Muscle of back (tissue), 3 donors: ENCODE measurements at regions not wholly inside any gene's neighbourhood (a gene's known extent, or its start where the extent isn't known, plus 50 kb on each side); places are given as distances from the start of the nearest gene placed in this dataset.
"Not testable (repeated sequence)": the region's sequence is repeated elsewhere in the genome, so short reads cannot be mapped to it uniquely, and the experiment has no call there.

ENCODE experiments used
- DNase-seq, 3 donors: peaks; one replicate each; pipeline versions ENCODE4 v3.0.0 to v3.0.0-alpha.2; 2013

GRCh38 chr22:22057617-22058378 is 75.2 kb upstream of the TOP3B start:
- no peak for DNase-seq

DNA sequence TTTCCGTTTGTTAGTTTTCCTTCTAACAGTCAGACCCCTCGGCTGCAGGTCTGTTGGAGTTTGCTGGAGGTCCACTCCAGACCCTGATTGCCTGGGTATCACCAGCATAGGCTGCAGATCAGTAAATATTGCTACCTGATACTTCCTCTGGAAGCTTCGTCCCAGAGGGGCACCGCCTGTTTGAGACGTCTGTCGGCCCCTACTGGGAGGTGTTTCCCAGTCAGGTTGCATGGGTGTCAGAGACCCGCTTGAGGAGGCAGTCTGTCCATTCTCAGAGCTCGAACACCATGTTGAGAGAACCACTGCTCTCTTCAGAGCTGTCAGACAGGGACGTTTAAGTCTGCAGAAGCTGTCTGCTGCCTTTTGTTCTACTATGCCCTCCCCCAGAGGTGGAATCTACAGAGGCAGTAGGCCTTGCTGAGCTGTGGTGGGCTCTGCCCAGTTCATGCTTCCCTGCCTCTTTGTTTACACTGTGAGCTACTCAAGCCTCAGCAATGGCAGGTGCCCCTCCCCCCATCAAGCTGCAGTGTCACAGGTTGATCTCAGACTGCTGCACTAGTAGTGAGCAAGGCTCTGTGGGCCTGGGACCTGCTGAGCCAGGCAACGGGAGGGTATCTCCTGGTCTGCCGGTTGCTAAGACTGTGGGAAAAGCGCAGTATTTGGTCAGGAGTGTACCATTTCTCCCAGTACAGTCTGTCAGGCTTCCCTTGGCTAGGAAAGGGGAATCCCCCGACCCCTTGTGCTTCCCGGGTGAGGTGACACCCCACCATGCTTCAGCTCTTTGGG is 74.4 kb upstream of the TOP3B start:
- DNase-seq: not testable (repeated sequence)

DNA sequence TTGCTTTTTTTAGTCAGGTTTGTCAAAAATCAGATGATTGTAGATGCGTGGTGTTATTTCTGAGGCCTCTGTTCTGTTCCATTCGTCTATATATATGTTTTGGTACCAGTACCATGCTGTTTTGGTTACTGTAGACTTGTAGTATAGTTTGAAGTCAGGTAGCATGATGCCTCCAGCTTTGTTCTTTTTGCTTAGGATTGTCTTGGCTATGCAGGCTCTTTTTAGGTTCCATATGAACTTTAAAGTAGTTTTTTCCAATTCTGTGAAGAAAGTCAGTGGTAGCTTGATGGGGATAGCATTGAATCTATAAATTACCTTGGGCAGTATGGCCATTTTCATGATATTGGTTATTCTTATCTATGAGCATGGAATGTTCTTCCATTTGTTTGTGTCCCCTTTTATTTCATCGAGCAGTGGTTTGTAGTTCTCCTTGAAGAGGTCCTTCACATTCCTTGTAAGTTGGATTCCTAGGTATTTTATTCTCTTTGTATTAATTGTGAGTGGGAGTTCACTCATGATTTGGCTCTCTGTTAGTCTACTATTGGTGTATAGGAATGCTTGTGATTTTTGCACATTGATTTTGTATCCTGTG is 70.1 kb upstream of the TOP3B start:
- not testable (repeated sequence) for DNase-seq

GRCh38 chr22:22051032-22051431 is 68.4 kb upstream of the TOP3B start:
- not testable (repeated sequence) for DNase-seq

- DNase-seq: no peak
These were observed 67.7 kb upstream of the TOP3B start for GRCh38 chr22:22050141-22050775.

DNA sequence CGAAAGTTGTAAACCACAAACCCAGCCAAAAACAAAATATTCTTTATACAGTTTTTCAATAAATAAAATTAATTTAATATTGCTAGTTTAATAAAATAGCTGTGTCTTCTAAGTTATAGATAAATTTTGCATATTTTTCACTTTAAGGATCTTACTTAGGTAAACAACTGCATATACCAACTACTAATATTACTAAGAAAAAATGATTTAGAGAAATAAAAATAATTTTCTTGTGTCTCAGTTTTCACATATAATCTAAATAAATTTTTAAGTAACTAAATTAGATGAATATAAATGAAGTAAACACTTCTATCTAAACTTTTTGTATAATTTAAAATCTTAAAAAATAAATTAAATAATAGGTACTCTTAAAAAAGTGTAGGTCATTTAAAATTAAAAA is 67.1 kb upstream of the TOP3B start:
- no peak for DNase-seq

- no peak for DNase-seq
These were observed 66.5 kb upstream of the TOP3B start for GRCh38 chr22:22048981-22049531.

GRCh38 chr22:22048318-22048942 is 65.8 kb upstream of the TOP3B start:
- DNase-seq: no peak

DNA sequence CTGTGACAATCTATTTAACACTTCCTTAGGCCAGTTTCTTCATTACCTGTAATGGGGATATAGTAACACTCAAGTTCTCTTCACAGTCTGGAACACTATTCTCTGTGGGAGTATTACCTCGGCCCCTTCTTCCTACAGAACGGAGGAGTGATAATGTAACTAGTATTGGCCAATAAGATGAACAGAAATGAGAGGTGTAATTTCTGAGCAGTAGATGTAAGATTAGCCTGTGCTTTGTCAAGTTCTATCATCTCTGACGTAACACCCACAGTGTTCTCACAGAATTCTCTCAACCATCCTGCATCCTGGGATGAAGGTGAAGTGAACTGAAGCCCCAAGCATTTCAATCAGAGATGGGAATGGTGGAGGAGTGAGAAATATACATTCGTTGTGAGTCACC is 65.2 kb upstream of the TOP3B start:
- no peak for DNase-seq

- no peak for DNase-seq
These were observed 64.7 kb upstream of the TOP3B start for GRCh38 chr22:22047266-22047665.

GRCh38 chr22:22046370-22046769 is 63.8 kb upstream of the TOP3B start:
- DNase-seq: no peak

GRCh38 chr22:22045571-22046335 is 63.2 kb upstream of the TOP3B start:
- DNase-seq: no peak

DNA sequence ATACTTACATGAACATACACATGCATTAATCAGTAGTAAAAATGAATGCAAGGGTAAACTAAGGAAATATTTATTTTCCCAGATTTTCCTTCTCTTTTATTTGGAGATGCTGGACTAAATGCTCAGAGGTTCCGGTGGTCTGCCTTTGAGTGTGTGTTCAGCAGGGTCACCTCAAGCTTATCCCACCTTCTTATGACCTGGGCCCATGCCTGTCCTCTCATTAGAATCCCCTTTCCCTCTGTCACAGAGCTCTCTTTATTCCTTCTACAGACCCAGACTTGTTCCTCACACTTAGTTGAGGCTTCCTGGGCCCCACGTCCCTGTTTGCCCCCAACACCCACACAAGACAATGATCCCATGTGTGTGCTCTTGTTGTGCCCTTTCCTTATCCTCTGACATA is 61.6 kb upstream of the TOP3B start:
- no peak for DNase-seq

- no peak for DNase-seq
These were observed 60.9 kb upstream of the TOP3B start for GRCh38 chr22:22043296-22044078.

DNA sequence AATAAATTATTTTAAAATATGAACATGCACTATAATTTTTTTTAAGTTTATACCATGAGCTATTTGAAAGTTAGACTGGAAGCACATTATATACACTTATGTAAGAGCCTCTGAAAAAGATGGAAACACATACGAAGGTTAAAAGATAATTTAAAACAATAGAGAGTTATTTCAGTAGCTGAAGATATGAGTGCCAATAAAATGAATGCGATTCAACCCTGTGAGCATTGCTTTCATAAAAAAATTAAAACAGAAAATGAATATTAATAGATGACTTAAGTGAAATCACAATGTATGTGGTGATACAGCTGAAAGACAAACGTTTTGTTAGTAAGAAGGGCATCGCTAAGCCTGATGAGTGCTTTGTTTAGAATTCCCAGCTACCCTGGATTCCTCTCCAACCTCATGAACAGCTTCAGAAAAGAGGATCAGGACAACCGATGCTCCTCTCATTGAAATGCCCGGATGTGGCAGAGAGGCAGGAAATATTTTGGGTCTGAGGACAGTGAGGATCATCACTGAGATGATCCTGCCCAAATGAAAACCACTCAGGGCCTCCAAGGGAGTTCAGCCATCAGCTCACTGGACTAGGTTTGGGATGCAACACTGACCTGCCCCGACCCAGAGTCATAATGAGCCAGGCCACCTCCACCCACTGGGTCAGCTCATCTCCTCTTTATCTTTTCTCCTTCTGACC is 60.2 kb upstream of the TOP3B start:
- no peak for DNase-seq

DNA sequence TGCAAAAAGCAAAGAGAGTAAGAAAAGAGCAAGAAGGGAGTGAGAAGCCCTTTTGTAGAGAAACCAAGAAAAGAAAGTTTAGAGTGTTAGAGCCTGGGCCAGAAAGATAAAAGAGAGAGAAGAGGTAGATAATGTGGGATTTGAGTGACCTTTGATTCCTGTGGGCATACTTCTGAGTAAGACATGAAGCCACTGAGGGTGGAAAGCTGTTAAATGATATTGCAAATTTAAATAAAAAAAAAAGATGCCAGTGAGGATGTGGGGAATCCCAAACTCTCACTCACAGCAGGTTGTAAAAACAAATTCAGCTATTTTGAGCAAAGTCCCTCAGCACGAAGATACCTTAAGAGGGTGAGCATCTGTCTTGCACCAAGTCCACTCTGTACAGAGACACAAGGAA is 59.4 kb upstream of the TOP3B start:
- DNase-seq: no peak

DNA sequence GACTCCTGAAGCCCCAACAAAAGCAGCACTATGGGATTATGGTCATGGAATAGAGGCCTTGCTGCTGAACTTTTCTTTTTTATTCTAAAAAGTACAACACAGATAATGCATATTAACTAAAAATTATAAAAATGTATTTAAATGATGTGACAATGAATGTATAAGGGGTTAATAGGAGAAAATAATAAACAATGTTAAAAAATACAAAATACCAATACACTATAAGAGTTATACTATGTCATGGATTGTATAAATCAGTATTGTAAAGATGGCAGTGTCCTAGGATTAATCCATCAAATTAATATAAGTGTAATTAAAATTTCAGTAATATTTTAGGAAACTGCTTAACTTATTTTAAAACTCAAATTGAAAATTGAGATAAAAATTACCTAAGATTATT is 58.3 kb upstream of the TOP3B start:
- no peak for DNase-seq

DNA sequence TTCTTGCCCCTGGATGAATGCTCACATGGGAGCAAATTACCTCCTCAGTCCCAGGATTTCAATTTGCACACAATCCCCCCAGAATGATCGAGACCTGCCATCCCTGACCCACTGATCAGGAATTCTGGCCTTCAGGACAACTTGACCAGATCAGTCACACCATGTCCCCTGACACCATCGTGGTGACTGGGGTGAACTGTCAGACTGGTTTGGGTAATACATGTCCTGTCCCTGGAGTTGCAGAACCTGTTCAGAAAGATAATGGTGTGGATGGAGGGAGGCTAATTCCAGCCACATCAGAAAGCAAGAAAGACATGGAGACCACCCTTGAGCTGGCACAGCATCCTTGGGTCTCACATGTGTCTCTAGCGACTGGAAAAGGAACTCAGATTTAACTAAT is 57.9 kb upstream of the TOP3B start:
- DNase-seq: no peak

DNA sequence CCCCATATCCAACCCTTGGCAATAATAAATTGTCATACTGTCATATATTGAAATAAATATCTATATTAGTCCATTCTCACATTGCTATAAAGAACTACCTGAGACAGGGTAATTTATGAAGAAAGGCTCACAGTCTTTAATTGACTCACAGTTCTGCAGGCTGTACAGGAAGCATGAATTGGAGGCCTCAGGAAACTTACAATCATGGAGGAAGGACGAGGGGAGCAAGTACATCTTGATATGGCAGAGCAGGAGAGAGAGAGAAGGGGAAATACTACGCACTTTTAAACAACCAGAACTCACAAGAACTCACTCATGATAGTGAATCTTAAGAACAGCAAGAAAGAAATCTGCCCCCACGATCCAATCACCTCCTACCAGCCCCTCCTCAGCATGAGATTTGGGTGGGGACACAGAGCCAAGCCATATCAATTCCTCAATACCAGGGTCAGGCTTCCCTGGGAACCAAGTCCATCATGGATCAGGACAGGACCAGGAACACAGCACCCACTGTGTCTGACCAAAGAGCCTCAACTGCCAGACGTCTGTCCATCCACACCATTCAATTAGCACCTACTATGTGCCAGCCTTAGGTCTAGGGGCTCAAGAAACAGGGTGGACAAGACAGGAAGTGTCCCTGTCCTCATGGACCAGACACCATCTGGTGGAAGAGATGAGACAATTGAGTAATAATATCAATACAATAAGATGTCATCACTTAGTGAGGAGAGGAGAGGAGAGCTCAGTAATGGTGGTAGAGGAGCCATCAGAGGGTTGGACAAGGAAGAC is 56.9 kb upstream of the TOP3B start:
- no peak for DNase-seq
